Left ventricle myocardium inferior (tissue), 1 donor: ENCODE measurements at regions not wholly inside any gene's neighbourhood (a gene's known extent, or its start where the extent isn't known, plus 50 kb on each side); places are given as distances from the start of the nearest gene placed in this dataset.

Experiments
- DNase-seq: peaks from one replicate; pipeline ENCODE4 v3.0.0-alpha.2; 2020
- H3K27ac ChIP-seq: fragments of 200-600 bp; replicated peaks from 2 replicates; pipeline ENCODE4 v1.8.0; 2021
- H3K27me3 ChIP-seq: fragments of 200-600 bp; 2 replicates; pipeline ENCODE4 v1.8.0; 2021; ENCODE audit warnings: low read depth
- H3K36me3 ChIP-seq: fragments of 200-600 bp; 2 replicates; pipeline ENCODE4 v1.8.0; 2021
- H3K4me1 ChIP-seq: fragments of 200-600 bp; 2 replicates; pipeline ENCODE4 v1.8.0; 2021
- H3K4me3 ChIP-seq: fragments of 200-600 bp; 2 replicates; pipeline ENCODE4 v1.8.0; 2021; ENCODE audit warnings: mild to moderate bottlenecking, moderate library complexity
- H3K9me3 ChIP-seq: fragments of 200-600 bp; replicated peaks from 2 replicates; pipeline ENCODE4 v1.8.0; 2021
- intact Hi-C: fragments of 100-400 bp; cut with micrococcal nuclease; formaldehyde crosslinking; loops from one replicate; pipeline ENCODE4 v1.11.0; 2022
- TF ChIP-seq, protein P1 (sequence below): fragments of 200-600 bp; IDR thresholded peaks from 2 replicates; pipeline ENCODE4 v1.8.0; 2021; ENCODE audit warnings: antibody characterized with exemption, mild to moderate bottlenecking, borderline replicate concordance
- donor health status: DM: no; HTN: yes; CAD: no; lungs with severe emphysema.

DNA sequence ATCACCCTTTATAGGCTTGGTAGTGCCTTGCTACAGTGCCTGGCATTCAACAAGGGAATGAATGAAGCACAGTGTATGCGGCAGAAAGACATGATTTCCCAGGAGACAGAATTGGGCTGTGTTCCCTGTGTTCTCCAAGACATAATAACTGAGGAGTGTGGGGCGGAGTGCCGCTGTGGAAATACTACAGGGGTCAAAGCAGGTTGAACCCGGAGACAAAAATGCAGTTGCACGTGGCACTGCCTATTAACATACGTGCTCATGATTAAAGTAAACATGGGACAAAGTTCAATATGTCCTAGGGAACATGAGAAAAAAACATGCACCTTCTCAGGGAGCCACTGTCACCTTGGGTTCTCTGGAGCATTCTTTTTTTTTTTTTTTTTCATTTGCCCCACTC lies 820.8 kb downstream of the RPA4 start:
- Histone ChIP-seq H3K4me3 (no peak overlapping the region), H3K9me3 (no peaks in the 10 kb centered on the region), H3K27me3 (no peaks in the 10 kb centered on the region), H3K36me3 (no peaks in the 10 kb centered on the region), H3K27ac (no peak overlapping the region), H3K4me1 (no peaks in the 10 kb centered on the region)
- DNase-seq: no peak
- intact Hi-C loops: no loop called here
- TF ChIP-seq, protein P1, sequence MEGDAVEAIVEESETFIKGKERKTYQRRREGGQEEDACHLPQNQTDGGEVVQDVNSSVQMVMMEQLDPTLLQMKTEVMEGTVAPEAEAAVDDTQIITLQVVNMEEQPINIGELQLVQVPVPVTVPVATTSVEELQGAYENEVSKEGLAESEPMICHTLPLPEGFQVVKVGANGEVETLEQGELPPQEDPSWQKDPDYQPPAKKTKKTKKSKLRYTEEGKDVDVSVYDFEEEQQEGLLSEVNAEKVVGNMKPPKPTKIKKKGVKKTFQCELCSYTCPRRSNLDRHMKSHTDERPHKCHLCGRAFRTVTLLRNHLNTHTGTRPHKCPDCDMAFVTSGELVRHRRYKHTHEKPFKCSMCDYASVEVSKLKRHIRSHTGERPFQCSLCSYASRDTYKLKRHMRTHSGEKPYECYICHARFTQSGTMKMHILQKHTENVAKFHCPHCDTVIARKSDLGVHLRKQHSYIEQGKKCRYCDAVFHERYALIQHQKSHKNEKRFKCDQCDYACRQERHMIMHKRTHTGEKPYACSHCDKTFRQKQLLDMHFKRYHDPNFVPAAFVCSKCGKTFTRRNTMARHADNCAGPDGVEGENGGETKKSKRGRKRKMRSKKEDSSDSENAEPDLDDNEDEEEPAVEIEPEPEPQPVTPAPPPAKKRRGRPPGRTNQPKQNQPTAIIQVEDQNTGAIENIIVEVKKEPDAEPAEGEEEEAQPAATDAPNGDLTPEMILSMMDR: no peak

- intact Hi-C loops: no loop called here
- H3K9me3 ChIP-seq: no peaks in the 10 kb centered on the region
- TF ChIP-seq, protein P1: no peak
These were observed 821.2 kb downstream of the RPA4 start for GRCh38 chrX:97704881-97705280.

GRCh38 chrX:97705936-97706335 lies 822.2 kb downstream of the RPA4 start:
- no peak overlapping the region for H3K27ac ChIP-seq
- intact Hi-C loops: no loop called here
- H3K27me3 ChIP-seq: no peaks in the 10 kb centered on the region
- H3K4me1 ChIP-seq: no peaks in the 10 kb centered on the region
- no peak for DNase-seq
- no peaks in the 10 kb centered on the region for H3K36me3 ChIP-seq
- H3K4me3 ChIP-seq: no peak overlapping the region
- no peaks in the 10 kb centered on the region for H3K9me3 ChIP-seq
- TF ChIP-seq, protein P1: no peak

More at GRCh38 chrX:97704881-97705280, 821.2 kb downstream of the RPA4 start:
- no peaks in the 10 kb centered on the region for H3K27me3 ChIP-seq
- no peak overlapping the region for H3K27ac ChIP-seq
- H3K4me3 ChIP-seq: no peak overlapping the region
- H3K4me1 ChIP-seq: no peaks in the 10 kb centered on the region
- H3K36me3 ChIP-seq: no peaks in the 10 kb centered on the region
- DNase-seq: no peak

DNA sequence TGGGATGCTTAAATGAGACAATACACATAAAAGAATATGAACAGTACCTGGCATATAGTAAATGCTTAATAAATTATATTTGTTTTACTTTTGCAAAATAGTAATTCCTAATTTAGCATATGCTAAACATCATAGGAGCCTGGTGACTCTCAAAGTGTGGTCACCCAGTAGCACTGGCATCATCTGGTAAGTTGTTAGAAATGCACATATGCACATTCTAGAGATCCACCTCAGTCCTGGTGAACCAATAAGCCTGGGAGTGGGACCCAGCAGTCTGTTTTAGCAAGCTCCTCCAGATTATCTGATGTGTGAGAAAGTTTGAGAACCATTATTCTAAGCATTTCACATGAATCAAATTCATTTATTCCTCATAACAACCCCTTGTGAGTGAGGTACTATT lies 830.4 kb downstream of the RPA4 start:
- intact Hi-C loops: no loop called here
- Histone ChIP-seq H3K36me3 (no peaks in the 10 kb centered on the region), H3K9me3 (no peaks in the 10 kb centered on the region), H3K27me3 (no peaks in the 10 kb centered on the region), H3K4me1 (no peaks in the 10 kb centered on the region), H3K4me3 (no peak overlapping the region), H3K27ac (no peak overlapping the region)
- TF ChIP-seq, protein P1: no peak
- no peak for DNase-seq

DNA sequence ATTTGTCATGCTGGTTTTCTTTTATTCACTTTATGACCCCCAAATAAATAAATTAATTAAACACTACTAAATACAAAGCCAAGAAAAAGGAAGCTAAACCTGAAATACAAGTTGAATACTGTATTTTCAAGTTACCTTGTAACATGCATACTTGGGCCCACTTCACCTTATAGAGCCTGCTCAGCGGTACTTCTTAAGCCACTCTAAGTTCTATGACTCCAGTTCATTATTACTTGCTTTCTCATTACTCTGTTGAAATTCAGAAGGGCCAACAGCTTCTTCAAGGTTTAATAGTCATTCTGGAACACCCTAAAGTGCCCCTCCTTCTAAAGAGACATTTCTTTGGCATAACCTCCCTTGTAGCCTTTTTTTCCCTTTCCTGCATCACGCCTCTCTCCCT lies 844.5 kb downstream of the RPA4 start:
- no peak for DNase-seq
- Histone ChIP-seq H3K9me3 (no peaks in the 10 kb centered on the region), H3K27me3 (no peaks in the 10 kb centered on the region), H3K36me3 (no peaks in the 10 kb centered on the region), H3K4me3 (no peak overlapping the region), H3K4me1 (no peaks in the 10 kb centered on the region), H3K27ac (no peak overlapping the region)
- TF ChIP-seq, protein P1: no peak
- intact Hi-C loops: no loop called here

- no peak for DNase-seq
- intact Hi-C loops: no loop called here
- H3K4me3 ChIP-seq: no peak overlapping the region
These were observed 856.3 kb downstream of the RPA4 start for GRCh38 chrX:97740044-97740443.

More at GRCh38 chrX:97740044-97740443, 856.3 kb downstream of the RPA4 start:
- Histone ChIP-seq H3K9me3 (no peaks in the 10 kb centered on the region), H3K27me3 (no peaks in the 10 kb centered on the region), H3K27ac (no peak overlapping the region), H3K4me1 (no peaks in the 10 kb centered on the region), H3K36me3 (no peaks in the 10 kb centered on the region)
- TF ChIP-seq, protein P1: no peak
